ENCODE measurements at regions not wholly inside any gene's neighbourhood (a gene's known extent, or its start where the extent isn't known, plus 50 kb on each side); places are given as distances from the start of the nearest gene placed in this dataset.
"Not testable (repeated sequence)": the region's sequence is repeated elsewhere in the genome, so short reads cannot be mapped to it uniquely, and the experiment has no call there.

DNA sequence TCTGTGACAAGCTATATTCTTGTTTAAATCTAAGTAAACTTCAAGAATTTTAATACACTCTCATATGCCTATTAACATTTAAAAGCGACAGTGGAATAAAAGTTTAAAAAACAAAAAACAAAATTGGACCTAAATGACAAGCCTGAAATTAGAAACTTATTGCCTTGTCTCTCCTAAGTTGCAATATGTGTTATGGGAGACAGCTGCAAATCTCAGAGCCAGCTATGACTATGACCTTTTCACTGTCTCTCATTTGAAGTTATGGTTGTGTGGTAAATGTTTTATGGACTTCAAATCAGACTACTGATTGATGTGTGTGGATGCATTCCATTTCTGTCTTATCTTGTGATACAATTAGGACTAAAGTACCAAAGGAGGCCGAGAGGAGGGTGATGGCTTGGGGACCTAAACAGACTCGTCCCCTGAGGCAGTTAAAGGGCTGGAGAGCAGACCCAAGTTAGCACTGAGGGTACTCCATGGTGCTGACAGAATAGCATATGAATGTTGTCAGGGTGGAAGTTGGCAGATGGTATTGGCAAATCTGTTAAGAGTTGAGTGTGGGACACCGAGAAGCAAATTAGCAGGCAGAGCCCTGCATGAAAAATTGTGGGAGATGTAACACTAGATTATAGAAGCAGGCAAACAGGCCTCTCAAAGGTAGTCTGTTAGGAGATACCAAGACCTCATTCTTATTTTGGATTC, 930.1 kb upstream of the MAN1A1 start:
- Histone ChIP-seq H3K27me3 (ENCODE audit: control insufficient read depth, insufficient read depth, low read length) (no peaks in the 10 kb centered on the region), H3K4me3 (ENCODE audit: low read depth, low read length) (no peak overlapping the region), H3K36me3 (ENCODE audit: control insufficient read depth, insufficient read depth, low read length) (no peaks in the 10 kb centered on the region)
- FAIRE-seq, result no peak
- no peak for DNase-seq (ENCODE audit: low read depth)
- TF ChIP-seq, protein P1, sequence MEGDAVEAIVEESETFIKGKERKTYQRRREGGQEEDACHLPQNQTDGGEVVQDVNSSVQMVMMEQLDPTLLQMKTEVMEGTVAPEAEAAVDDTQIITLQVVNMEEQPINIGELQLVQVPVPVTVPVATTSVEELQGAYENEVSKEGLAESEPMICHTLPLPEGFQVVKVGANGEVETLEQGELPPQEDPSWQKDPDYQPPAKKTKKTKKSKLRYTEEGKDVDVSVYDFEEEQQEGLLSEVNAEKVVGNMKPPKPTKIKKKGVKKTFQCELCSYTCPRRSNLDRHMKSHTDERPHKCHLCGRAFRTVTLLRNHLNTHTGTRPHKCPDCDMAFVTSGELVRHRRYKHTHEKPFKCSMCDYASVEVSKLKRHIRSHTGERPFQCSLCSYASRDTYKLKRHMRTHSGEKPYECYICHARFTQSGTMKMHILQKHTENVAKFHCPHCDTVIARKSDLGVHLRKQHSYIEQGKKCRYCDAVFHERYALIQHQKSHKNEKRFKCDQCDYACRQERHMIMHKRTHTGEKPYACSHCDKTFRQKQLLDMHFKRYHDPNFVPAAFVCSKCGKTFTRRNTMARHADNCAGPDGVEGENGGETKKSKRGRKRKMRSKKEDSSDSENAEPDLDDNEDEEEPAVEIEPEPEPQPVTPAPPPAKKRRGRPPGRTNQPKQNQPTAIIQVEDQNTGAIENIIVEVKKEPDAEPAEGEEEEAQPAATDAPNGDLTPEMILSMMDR (IDR thresholded peaks at IDR 0.05; ENCODE audit: insufficient read depth, low read length, severe bottlenecking), result no peak

DNA sequence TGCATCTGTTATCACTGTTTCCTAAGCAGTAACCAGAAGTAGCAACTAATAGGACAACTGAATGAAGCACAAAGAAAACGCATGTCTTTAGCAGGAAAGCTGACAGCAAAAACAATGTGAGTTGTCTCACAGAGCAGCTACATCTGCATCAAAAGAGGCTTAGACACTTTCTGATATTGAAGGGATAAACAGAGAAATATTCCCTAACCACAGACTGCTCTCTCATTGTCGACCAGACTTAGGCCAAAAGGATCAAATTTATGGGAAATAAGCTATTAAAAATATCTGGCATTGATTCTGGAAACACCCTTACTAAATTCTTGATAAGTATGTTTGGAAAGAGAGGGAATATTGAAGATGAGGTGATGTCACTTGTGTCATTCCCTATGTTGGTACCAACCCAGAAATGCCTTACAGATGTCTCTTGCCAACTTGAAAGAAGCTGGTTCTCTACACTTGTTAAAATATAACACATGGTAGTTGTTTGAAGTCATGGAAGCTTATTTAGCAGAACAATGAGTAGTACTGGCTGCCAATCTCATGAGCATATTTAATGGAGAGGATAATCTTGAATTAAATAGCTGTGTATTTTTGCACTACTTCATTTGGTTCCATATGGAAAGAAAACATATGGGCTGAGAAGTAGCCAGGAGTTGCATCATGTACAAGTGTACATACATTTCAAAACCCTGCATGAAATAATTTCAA, 929.3 kb upstream of the MAN1A1 start:
- no peaks in the 10 kb centered on the region for H3K36me3 ChIP-seq (ENCODE audit: control insufficient read depth, insufficient read depth, low read length)
- DNase-seq (ENCODE audit: low read depth) (no peak), FAIRE-seq (no peak)
- H3K4me3 ChIP-seq (ENCODE audit: low read depth, low read length), result no peak overlapping the region
- TF ChIP-seq, protein P1 (IDR thresholded peaks at IDR 0.05; ENCODE audit: insufficient read depth, low read length, severe bottlenecking), result no peak
- no peaks in the 10 kb centered on the region for H3K27me3 ChIP-seq (ENCODE audit: control insufficient read depth, insufficient read depth, low read length)

DNA sequence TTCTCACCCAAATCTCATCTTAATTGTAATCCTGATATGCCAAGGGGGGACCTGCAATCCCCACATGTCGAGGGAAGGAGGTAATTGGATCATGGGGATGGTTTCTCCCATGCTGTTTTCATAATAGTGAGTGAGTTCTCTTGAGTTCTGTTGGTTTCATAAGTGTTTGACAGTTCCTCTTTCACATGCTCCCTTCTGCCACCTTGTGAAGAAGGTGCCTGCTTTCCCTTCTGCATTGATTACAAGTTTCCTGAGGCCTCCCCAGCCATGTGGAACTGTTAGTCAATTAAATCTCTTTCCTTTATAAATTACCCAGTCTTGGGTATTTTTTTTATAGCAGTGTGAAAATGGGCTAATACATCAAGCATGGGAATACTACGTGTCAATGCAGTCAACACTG, 925.0 kb upstream of the MAN1A1 start:
- Histone ChIP-seq H3K36me3 (ENCODE audit: control insufficient read depth, insufficient read depth, low read length) (no peaks in the 10 kb centered on the region), H3K4me3 (ENCODE audit: low read depth, low read length) (no peak overlapping the region), H3K27me3 (ENCODE audit: control insufficient read depth, insufficient read depth, low read length) (no peaks in the 10 kb centered on the region)
- FAIRE-seq, result no peak
- TF ChIP-seq, protein P1 (IDR thresholded peaks at IDR 0.05; ENCODE audit: insufficient read depth, low read length, severe bottlenecking), result no peak
- DNase-seq (ENCODE audit: low read depth), result no peak

DNA sequence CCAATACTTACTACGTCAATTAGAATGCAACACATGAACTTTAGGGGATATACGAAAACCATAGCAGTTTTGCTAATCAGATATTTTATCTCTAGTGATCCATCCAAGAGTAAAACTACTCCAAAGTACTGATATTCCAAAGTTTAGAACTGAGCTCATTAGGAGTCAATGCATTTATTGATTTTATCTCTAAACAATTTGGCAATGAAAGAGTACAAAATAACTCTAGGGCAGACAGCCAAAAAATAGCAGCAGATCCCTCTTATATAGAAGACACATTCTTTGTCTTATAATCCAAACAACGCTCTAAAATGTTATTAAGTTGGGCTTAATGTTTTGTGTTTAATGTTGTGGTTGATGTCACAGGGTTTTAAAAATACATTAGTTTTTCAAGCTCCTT, 923.9 kb upstream of the MAN1A1 start:
- Histone ChIP-seq H3K4me3 (ENCODE audit: low read depth, low read length) (no peak overlapping the region), H3K27me3 (ENCODE audit: control insufficient read depth, insufficient read depth, low read length) (no peaks in the 10 kb centered on the region), H3K36me3 (ENCODE audit: control insufficient read depth, insufficient read depth, low read length) (no peaks in the 10 kb centered on the region)
- no peak for DNase-seq (ENCODE audit: low read depth)
- FAIRE-seq, result no peak
- TF ChIP-seq, protein P1 (IDR thresholded peaks at IDR 0.05; ENCODE audit: insufficient read depth, low read length, severe bottlenecking), result no peak

DNA sequence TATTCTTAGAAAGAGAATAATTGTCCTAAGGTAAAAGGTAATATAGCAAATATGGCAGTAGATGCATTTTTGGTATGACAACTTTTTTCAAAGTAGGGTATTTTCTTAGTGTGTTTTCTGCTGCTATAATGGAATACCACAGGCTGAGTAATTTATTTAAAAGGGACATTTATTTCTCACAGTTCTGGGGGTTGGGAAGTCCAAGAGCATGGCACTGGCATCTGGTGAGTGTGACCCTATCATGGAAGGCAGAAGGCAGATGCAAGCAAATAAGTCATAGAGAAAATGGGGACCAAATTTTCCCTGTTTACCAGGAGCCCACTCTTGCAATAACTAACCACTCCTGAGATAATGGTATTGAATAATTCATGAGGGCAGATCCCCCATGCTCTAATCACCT, 922.5 kb upstream of the MAN1A1 start:
- TF ChIP-seq, protein P1 (IDR thresholded peaks at IDR 0.05; ENCODE audit: insufficient read depth, low read length, severe bottlenecking), result no peak
- H3K27me3 ChIP-seq (ENCODE audit: control insufficient read depth, insufficient read depth, low read length), result no peaks in the 10 kb centered on the region
- no peak for FAIRE-seq

DNA sequence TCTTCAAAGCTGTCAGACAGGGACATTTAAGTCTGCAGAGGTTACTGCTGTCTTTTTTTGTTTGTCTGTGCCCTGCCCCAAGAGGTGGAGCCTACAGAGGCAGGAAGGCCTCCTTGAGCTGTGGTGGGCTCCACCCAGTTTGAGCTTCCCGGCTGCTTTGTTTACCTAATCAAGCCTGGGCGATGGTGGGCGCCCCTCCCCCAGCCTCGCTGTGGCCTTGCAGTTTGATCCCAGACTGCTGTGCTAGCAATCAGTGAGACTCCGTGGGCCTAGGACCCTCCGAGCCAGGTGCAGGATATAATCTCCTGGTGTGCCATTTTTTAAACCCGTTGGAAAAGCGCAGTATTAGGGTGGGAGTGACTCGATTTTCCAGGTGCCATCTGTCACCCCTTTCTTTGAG, 918.7 kb upstream of the MAN1A1 start:
- not testable (repeated sequence) for FAIRE-seq; H3K36me3 ChIP-seq (ENCODE audit: control insufficient read depth, insufficient read depth, low read length); DNase-seq (ENCODE audit: low read depth); H3K4me3 ChIP-seq (ENCODE audit: low read depth, low read length); H3K27me3 ChIP-seq (ENCODE audit: control insufficient read depth, insufficient read depth, low read length)

More for the DNA sequence above, 922.5 kb upstream of the MAN1A1 start:
- Histone ChIP-seq H3K4me3 (ENCODE audit: low read depth, low read length) (no peak overlapping the region), H3K36me3 (ENCODE audit: control insufficient read depth, insufficient read depth, low read length) (no peaks in the 10 kb centered on the region)
- DNase-seq (ENCODE audit: low read depth), result no peak

Measured in bronchial epithelial cell (primary cell).